ENCODE measurements at regions not wholly inside any gene's neighbourhood (a gene's known extent, or its start where the extent isn't known, plus 50 kb on each side); places are given as distances from the start of the nearest gene placed in this dataset.

- H3K9me3 ChIP-seq: no peaks in the 10 kb centered on the region
Observed at GRCh38 chr2:155839991-155840390, 492.5 kb downstream of the NR4A2 start.

GRCh38 chr2:155839436-155839835 lies 493.1 kb downstream of the NR4A2 start:
- Histone ChIP-seq H3K4me2 (no peak overlapping the region), H3K4me3 (no peak overlapping the region), H3K4me1 (no peaks in the 10 kb centered on the region), H3K9me3 (no peaks in the 10 kb centered on the region), H3K27ac (no peak overlapping the region)
- WGBS (ENCODE audit: missing lambda C conversion rate): 52% methylated on average over 3 of the region's 3 CpGs
- no peak for DNase-seq (ENCODE audit: low read depth in 1 of 2, low spot score in 1 of 2)
- ChIA-PET CTCF (no interaction called here), POLR2A (no interaction called here)
- ATAC-seq: no peak
- no peak for TF ChIP-seq HEYL (CRISPR knock-in tag; IDR thresholded peaks at IDR 0.05)
- no peak for TF ChIP-seq MYC (IDR thresholded peaks at IDR 0.05; ENCODE audit: borderline replicate concordance, low read length)
- TF ChIP-seq CHD2 (IDR thresholded peaks at IDR 0.05; ENCODE audit: low read length, partially characterized antibody): no peak
- TF ChIP-seq, protein P1, sequence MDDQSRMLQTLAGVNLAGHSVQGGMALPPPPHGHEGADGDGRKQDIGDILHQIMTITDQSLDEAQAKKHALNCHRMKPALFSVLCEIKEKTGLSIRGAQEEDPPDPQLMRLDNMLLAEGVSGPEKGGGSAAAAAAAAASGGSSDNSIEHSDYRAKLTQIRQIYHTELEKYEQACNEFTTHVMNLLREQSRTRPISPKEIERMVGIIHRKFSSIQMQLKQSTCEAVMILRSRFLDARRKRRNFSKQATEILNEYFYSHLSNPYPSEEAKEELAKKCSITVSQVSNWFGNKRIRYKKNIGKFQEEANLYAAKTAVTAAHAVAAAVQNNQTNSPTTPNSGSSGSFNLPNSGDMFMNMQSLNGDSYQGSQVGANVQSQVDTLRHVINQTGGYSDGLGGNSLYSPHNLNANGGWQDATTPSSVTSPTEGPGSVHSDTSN (IDR thresholded peaks at IDR 0.05): no peak
- TF ChIP-seq REST (IDR thresholded peaks at IDR 0.05): no peak
- TF ChIP-seq, protein P2, sequence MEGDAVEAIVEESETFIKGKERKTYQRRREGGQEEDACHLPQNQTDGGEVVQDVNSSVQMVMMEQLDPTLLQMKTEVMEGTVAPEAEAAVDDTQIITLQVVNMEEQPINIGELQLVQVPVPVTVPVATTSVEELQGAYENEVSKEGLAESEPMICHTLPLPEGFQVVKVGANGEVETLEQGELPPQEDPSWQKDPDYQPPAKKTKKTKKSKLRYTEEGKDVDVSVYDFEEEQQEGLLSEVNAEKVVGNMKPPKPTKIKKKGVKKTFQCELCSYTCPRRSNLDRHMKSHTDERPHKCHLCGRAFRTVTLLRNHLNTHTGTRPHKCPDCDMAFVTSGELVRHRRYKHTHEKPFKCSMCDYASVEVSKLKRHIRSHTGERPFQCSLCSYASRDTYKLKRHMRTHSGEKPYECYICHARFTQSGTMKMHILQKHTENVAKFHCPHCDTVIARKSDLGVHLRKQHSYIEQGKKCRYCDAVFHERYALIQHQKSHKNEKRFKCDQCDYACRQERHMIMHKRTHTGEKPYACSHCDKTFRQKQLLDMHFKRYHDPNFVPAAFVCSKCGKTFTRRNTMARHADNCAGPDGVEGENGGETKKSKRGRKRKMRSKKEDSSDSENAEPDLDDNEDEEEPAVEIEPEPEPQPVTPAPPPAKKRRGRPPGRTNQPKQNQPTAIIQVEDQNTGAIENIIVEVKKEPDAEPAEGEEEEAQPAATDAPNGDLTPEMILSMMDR (IDR thresholded peaks at IDR 0.05): no peak
- TF ChIP-seq RCOR1 (IDR thresholded peaks at IDR 0.05; ENCODE audit: low read depth, low read length): no peak
- TF ChIP-seq NFE2L2 (conservative IDR thresholded peaks at IDR 0.05; ENCODE audit: low read length): no peak
- FAIRE-seq: no peak

More at GRCh38 chr2:155839991-155840390, 492.5 kb downstream of the NR4A2 start:
- no peaks in the 10 kb centered on the region for H3K4me1 ChIP-seq
- FAIRE-seq: no peak
- no peak overlapping the region for H3K4me3 ChIP-seq
- no peak overlapping the region for H3K4me2 ChIP-seq
- H3K27ac ChIP-seq: no peak overlapping the region
- no peak for ATAC-seq
- POLR2A ChIA-PET: no interaction called here
- CTCF ChIA-PET: no interaction called here
- TF ChIP-seq, protein P3, sequence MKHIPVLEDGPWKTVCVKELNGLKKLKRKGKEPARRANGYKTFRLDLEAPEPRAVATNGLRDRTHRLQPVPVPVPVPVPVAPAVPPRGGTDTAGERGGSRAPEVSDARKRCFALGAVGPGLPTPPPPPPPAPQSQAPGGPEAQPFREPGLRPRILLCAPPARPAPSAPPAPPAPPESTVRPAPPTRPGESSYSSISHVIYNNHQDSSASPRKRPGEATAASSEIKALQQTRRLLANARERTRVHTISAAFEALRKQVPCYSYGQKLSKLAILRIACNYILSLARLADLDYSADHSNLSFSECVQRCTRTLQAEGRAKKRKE (CRISPR knock-in tag; IDR thresholded peaks at IDR 0.05; ENCODE audit: low read depth): no peak
- TF ChIP-seq BCL3 (IDR thresholded peaks at IDR 0.05) (no peak), FOXS1 (CRISPR knock-in tag; IDR thresholded peaks at IDR 0.05) (no peak), ZC3H11A (IDR thresholded peaks at IDR 0.05) (no peak), ZNF302 (CRISPR knock-in tag; IDR thresholded peaks at IDR 0.05) (no peak), TFCP2L1 (CRISPR knock-in tag; IDR thresholded peaks at IDR 0.05) (no peak), ELK1 (IDR thresholded peaks at IDR 0.05; ENCODE audit: low read depth, low read length) (no peak), CHD4 (IDR thresholded peaks at IDR 0.05; ENCODE audit: borderline replicate concordance) (no peak), SMC3 (IDR thresholded peaks at IDR 0.05) (no peak), EHMT2 (IDR thresholded peaks at IDR 0.05; ENCODE audit: low read depth) (no peak), RFX5 (IDR thresholded peaks at IDR 0.05) (no peak), EHF (CRISPR knock-in tag; IDR thresholded peaks at IDR 0.05) (no peak), MAZ (IDR thresholded peaks at IDR 0.05; ENCODE audit: borderline replicate concordance, low read depth, low read length) (no peak), RARB (CRISPR knock-in tag; IDR thresholded peaks at IDR 0.05) (no peak), NFE2L2 (conservative IDR thresholded peaks at IDR 0.05; ENCODE audit: low read length) (no peak), HOXB5 (CRISPR knock-in tag; IDR thresholded peaks at IDR 0.05) (no peak), KDM5A (IDR thresholded peaks at IDR 0.05) (no peak), ESRRA (IDR thresholded peaks at IDR 0.05; ENCODE audit: borderline replicate concordance, low read length) (no peak)
- TF ChIP-seq, protein P4, sequence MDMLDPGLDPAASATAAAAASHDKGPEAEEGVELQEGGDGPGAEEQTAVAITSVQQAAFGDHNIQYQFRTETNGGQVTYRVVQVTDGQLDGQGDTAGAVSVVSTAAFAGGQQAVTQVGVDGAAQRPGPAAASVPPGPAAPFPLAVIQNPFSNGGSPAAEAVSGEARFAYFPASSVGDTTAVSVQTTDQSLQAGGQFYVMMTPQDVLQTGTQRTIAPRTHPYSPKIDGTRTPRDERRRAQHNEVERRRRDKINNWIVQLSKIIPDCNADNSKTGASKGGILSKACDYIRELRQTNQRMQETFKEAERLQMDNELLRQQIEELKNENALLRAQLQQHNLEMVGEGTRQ (IDR thresholded peaks at IDR 0.05): no peak
- TF ChIP-seq, protein P5, sequence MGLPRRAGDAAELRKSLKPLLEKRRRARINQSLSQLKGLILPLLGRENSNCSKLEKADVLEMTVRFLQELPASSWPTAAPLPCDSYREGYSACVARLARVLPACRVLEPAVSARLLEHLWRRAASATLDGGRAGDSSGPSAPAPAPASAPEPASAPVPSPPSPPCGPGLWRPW (IDR thresholded peaks at IDR 0.05): no peak
- DNase-seq (ENCODE audit: low read depth in 1 of 2, low spot score in 1 of 2): no peak
- WGBS (ENCODE audit: missing lambda C conversion rate): 49% methylated on average over 2 of the region's 2 CpGs

Data from A549 (cell line).